ENCODE measurements at regions not wholly inside any gene's neighbourhood (a gene's known extent, or its start where the extent isn't known, plus 50 kb on each side); places are given as distances from the start of the nearest gene placed in this dataset.

DNA sequence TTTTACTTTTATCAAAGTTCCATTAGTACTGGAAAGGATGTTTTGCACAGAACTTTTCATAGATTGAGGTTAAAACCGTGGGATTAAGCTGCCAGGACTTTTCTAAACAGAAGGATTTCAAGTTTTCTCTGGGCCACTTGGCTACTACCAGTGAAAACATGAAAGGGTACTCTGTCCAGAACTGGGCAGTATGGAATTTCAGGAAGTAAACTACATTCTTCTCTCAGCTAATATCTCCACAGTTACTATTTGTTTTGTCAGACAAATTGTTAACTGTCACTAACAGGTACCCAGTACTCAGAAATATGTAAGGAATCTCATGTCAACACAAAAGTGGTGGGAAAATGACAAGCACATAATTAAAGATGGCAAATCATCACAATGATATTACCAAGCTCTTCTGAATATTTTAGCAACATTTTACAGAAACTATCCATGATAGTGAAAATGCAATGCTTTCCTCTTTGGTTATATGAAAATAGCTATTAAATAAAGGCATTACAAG lies 454.4 kb downstream of the C4orf33 start:
- no peaks in the 10 kb centered on the region for H3K27me3 Mint-ChIP-seq
- H3K36me3 Mint-ChIP-seq (ENCODE audit: low read depth), result no peaks in the 10 kb centered on the region
- no peak overlapping the region for H3K27ac Mint-ChIP-seq
- DNase-seq (no peak), ATAC-seq (no peak)
- no peaks in the 10 kb centered on the region for H3K4me1 Mint-ChIP-seq
- no peaks in the 10 kb centered on the region for H3K9me3 Mint-ChIP-seq
- H3K4me3 Mint-ChIP-seq, result no peak overlapping the region

DNA sequence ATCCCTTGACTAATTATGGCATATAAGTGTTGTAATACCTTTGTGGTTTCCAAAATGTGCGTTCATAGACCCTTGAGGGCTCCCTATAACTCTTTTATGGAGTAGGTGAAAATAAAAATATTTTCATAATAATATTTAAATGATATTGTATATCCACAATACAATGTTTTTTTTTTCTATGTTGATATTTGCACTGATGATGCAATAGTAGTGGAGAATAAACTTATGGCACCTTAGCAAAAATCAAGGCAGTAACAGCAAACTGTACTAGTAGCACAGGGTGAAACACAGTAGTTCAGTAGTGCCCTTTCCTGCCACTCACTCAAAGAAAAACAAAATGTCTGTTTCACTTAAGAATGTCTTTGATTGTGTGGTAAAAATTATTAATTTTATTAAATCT lies 465.3 kb downstream of the C4orf33 start:
- Mint-ChIP-seq H3K4me3 (no peak overlapping the region), H3K9me3 (peaks cover 4% of the 10 kb centered on the region), H3K27me3 (no peaks in the 10 kb centered on the region), H3K36me3 (ENCODE audit: low read depth) (no peaks in the 10 kb centered on the region), H3K4me1 (no peaks in the 10 kb centered on the region), H3K27ac (no peak overlapping the region)
- ATAC-seq (no peak), DNase-seq (no peak)

DNA sequence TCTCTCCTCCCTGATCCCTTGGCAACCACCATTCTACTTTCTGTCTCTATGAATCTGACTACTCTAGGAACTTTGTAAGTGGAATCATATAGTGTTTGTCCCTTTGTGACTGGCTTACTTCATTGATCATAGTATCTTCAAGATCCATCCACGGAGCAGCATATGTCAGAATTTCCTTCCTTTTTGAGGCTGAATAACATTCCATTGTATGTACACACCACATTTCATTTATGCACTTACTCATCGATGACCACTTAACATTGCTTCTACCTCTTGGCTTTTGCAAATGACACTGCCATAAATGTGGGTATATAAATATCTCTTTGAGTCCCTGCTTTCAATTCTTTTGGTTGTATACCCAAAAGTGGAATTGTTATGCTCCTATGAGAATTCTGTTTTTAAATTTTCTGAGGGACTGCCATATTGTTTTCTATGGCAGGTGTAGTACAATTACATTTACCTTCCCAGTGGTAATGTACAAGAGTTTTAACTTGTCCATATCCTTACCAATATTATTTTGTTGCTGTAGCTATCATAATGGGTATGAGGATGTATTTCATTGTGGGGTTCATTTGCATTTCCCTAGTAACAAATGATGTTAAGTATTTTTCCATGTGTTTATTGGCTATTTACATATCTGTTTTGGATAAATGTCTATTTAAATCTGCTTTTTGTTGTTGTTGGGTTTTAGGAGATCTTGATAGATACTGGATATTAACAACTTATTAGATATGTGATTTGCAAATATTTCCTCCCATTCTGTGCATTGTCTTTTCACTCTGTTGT lies 466.1 kb downstream of the C4orf33 start:
- no peaks in the 10 kb centered on the region for H3K4me1 Mint-ChIP-seq
- H3K27me3 Mint-ChIP-seq, result no peaks in the 10 kb centered on the region
- no peak overlapping the region for H3K27ac Mint-ChIP-seq
- H3K4me3 Mint-ChIP-seq, result no peak overlapping the region
- ATAC-seq (no peak), DNase-seq (no peak)
- peaks cover 4% of the 10 kb centered on the region for H3K9me3 Mint-ChIP-seq
- no peaks in the 10 kb centered on the region for H3K36me3 Mint-ChIP-seq (ENCODE audit: low read depth)

DNA sequence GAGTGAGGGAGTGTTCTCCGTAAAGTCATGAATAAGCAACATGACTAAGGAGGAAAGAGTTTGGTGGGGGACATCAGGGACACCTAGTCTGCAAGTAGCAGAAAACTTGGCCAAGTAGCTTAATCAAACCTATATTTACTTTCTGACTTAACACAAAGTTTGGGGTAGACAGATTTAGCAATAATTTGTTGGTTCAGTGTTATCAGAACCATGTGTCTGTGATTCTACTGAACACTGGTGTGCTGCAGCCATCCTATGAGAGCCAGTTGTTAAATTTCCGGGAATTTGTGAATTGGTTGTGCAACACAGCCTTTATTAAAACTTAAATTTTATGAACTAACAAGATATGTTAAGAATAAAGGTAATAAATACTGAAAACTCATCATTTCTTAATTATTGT lies 469.3 kb downstream of the C4orf33 start:
- DNase-seq (no peak), ATAC-seq (no peak)
- Mint-ChIP-seq H3K9me3 (peaks cover 4% of the 10 kb centered on the region), H3K36me3 (ENCODE audit: low read depth) (no peaks in the 10 kb centered on the region), H3K27me3 (no peaks in the 10 kb centered on the region), H3K4me3 (no peak overlapping the region), H3K4me1 (no peaks in the 10 kb centered on the region), H3K27ac (no peak overlapping the region)

- H3K4me3 Mint-ChIP-seq, result no peak overlapping the region
- no peak overlapping the region for H3K27ac Mint-ChIP-seq
- no peaks in the 10 kb centered on the region for H3K36me3 Mint-ChIP-seq (ENCODE audit: low read depth)
- H3K27me3 Mint-ChIP-seq, result no peaks in the 10 kb centered on the region
- H3K4me1 Mint-ChIP-seq, result no peaks in the 10 kb centered on the region
- no peaks in the 10 kb centered on the region for H3K9me3 Mint-ChIP-seq
- no peak for DNase-seq
- no peak for ATAC-seq
Observed at GRCh38 chr4:129570326-129570725, 474.4 kb downstream of the C4orf33 start.

DNA sequence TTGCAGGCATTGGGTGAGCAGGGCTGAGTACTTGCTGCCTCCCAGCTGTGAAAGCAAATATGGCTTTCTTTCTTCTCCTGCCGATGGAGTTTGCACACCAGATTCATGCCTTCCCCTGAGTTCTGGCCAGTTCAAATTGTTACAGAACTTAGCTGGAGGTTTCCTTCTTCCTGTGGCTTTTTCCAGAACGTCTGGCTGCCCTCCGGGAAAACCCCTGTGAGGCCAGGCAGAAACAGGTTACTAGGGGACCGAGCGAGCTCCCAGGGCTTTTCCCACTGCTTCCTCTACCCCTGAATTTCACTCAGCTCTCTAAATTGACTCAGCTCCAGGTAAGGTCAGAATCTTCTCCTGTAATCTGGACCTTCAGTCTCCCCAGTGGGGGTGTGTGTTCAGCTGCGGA lies 482.4 kb downstream of the C4orf33 start:
- Mint-ChIP-seq H3K4me1 (no peaks in the 10 kb centered on the region), H3K36me3 (ENCODE audit: low read depth) (no peaks in the 10 kb centered on the region), H3K4me3 (no peak overlapping the region), H3K27me3 (no peaks in the 10 kb centered on the region), H3K27ac (no peak overlapping the region), H3K9me3 (no peaks in the 10 kb centered on the region)
- no peak for ATAC-seq
- DNase-seq, result no peak

GRCh38 chr4:129581305-129581704 lies 485.4 kb downstream of the C4orf33 start:
- Mint-ChIP-seq H3K27ac (no peak overlapping the region), H3K4me1 (no peaks in the 10 kb centered on the region), H3K27me3 (no peaks in the 10 kb centered on the region), H3K4me3 (no peak overlapping the region), H3K9me3 (peaks cover 9% of the 10 kb centered on the region), H3K36me3 (ENCODE audit: low read depth) (no peaks in the 10 kb centered on the region)
- no peak for ATAC-seq
- DNase-seq, result no peak

GRCh38 chr4:129583868-129584267 lies 487.9 kb downstream of the C4orf33 start:
- Mint-ChIP-seq H3K9me3 (peaks cover 9% of the 10 kb centered on the region), H3K27ac (no peak overlapping the region), H3K4me1 (no peaks in the 10 kb centered on the region), H3K4me3 (no peak overlapping the region), H3K27me3 (no peaks in the 10 kb centered on the region), H3K36me3 (ENCODE audit: low read depth) (no peaks in the 10 kb centered on the region)
- no peak for ATAC-seq
- DNase-seq, result no peak

GRCh38 chr4:129598582-129598981 lies 502.6 kb downstream of the C4orf33 start:
- H3K27ac Mint-ChIP-seq, result no peak overlapping the region
- no peaks in the 10 kb centered on the region for H3K9me3 Mint-ChIP-seq

DNA sequence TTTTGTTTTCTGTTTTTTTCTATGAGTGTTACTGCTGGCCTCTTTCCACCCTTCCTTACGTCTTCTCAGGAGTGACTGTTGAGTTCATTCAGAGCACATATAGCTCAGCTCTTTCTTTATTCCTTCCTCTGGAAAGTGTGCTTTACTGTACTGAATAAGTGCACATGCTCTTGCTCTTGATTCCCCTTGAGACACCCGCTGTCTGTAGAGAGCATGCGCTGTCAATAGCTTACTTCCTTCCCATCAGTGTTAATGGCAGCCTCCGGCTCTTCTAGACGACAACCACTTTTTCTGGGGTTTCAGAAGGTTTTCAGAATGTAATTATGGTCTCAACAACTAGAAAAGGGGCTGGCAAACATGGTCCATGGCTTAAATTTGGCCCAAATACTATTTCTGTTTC lies 504.9 kb downstream of the C4orf33 start:
- H3K27me3 Mint-ChIP-seq, result no peaks in the 10 kb centered on the region
- ATAC-seq, result no peak
- DNase-seq, result no peak
- H3K36me3 Mint-ChIP-seq (ENCODE audit: low read depth), result no peaks in the 10 kb centered on the region
- H3K4me3 Mint-ChIP-seq, result no peak overlapping the region
- no peak overlapping the region for H3K27ac Mint-ChIP-seq
- no peaks in the 10 kb centered on the region for H3K4me1 Mint-ChIP-seq
- no peaks in the 10 kb centered on the region for H3K9me3 Mint-ChIP-seq

More at GRCh38 chr4:129598582-129598981, 502.6 kb downstream of the C4orf33 start:
- no peaks in the 10 kb centered on the region for H3K27me3 Mint-ChIP-seq
- no peak overlapping the region for H3K4me3 Mint-ChIP-seq
- no peaks in the 10 kb centered on the region for H3K4me1 Mint-ChIP-seq
- no peaks in the 10 kb centered on the region for H3K36me3 Mint-ChIP-seq (ENCODE audit: low read depth)
- DNase-seq (no peak), ATAC-seq (no peak)

DNA sequence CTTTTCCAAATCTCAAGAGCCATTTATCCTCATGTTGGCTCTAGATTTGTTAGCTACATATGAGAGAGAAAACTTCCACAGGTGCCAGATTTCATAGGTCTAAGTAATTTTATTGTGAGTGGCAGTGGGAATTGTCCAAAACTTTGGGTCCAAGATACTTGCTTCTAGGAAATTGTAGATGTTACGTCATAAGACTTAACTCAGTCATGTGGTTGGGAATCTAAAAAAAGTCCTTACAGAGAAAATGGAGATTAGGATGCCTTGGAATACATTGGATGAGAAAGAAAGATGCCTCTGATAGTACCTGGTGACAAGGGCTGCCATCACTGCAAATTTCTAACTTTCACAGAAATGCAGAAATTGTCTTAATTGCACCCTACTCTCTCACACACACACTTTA lies 506.5 kb downstream of the C4orf33 start:
- no peak overlapping the region for H3K27ac Mint-ChIP-seq
- no peak for DNase-seq
- no peaks in the 10 kb centered on the region for H3K4me1 Mint-ChIP-seq
- H3K36me3 Mint-ChIP-seq (ENCODE audit: low read depth), result no peaks in the 10 kb centered on the region
- no peaks in the 10 kb centered on the region for H3K27me3 Mint-ChIP-seq
- no peak for ATAC-seq
- H3K4me3 Mint-ChIP-seq, result no peak overlapping the region
- H3K9me3 Mint-ChIP-seq, result no peaks in the 10 kb centered on the region

GRCh38 chr4:129603241-129603931 lies 507.4 kb downstream of the C4orf33 start:
- no peak for ATAC-seq
- H3K27me3 Mint-ChIP-seq, result no peaks in the 10 kb centered on the region
- no peak for DNase-seq
- H3K9me3 Mint-ChIP-seq, result peaks cover under 1% of the 10 kb centered on the region
- no peak overlapping the region for H3K27ac Mint-ChIP-seq
- H3K4me3 Mint-ChIP-seq, result no peak overlapping the region
- no peaks in the 10 kb centered on the region for H3K4me1 Mint-ChIP-seq
- H3K36me3 Mint-ChIP-seq (ENCODE audit: low read depth), result no peaks in the 10 kb centered on the region

DNA sequence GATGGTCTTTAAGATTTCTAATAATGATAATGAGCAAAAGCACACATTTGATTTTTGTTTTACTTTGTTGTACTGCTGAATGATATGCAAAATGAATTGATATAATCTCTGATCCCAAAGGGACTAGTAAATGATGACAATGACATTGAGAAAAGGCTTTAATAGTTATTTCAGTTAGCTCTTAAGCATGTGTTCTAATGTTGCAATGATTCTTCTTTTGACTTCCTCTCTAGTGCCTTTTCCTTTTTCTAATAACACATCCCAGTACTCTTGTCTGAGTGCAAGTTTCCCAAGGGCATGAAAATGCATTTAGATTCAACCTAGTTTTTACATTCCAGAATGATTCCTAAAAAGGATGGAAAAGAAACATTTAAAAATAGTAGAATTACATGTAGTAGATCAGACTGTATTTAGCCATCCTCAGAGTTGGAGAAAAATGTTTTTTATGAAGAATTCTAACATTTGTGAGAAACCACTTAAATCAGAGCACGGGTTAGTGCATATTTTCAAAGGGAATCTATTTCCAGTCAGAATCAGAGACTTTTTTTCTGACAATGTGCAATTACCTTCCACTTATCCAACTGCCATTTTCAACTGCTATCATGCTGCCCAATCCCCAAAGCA lies 508.8 kb downstream of the C4orf33 start:
- Mint-ChIP-seq H3K36me3 (ENCODE audit: low read depth) (no peaks in the 10 kb centered on the region), H3K27me3 (no peaks in the 10 kb centered on the region), H3K27ac (no peak overlapping the region), H3K9me3 (peaks cover 3% of the 10 kb centered on the region), H3K4me3 (no peak overlapping the region), H3K4me1 (no peaks in the 10 kb centered on the region)
- DNase-seq (no peak), ATAC-seq (no peak)

DNA sequence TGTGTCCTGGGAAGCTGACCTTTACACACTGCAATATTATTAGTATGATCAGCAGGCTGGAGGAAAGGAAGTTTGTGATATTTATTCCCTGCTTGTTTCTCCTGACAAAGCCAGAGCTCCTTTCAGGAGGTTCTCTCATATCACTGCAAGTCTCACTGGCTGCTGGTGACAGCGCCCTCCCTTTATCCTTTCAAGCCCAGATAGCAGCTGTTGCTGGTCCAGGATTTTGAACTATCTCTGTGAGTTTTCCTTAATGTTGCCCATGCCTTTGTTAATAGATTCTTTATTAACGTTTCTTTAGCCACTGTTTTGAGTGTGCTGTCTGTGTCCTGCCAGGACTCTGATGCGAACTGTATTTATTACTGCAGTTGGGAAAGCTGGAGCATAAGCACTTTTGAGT lies 518.7 kb downstream of the C4orf33 start:
- Mint-ChIP-seq H3K27me3 (no peaks in the 10 kb centered on the region), H3K9me3 (no peaks in the 10 kb centered on the region), H3K36me3 (ENCODE audit: low read depth) (no peaks in the 10 kb centered on the region), H3K27ac (no peak overlapping the region), H3K4me1 (no peaks in the 10 kb centered on the region), H3K4me3 (no peak overlapping the region)
- ATAC-seq (no peak), DNase-seq (no peak)

GRCh38 chr4:129622566-129622965 lies 526.6 kb downstream of the C4orf33 start:
- H3K4me3 Mint-ChIP-seq, result no peak overlapping the region
- no peak for ATAC-seq
- no peaks in the 10 kb centered on the region for H3K4me1 Mint-ChIP-seq
- no peaks in the 10 kb centered on the region for H3K36me3 Mint-ChIP-seq (ENCODE audit: low read depth)
- no peaks in the 10 kb centered on the region for H3K9me3 Mint-ChIP-seq
- no peaks in the 10 kb centered on the region for H3K27me3 Mint-ChIP-seq
- DNase-seq, result no peak
- H3K27ac Mint-ChIP-seq, result no peak overlapping the region

Measured in activated naive CD8-positive, alpha-beta T cell treated with anti-CD3 and anti-CD28 coated beads, Interleukin-2, amount 50 U/mL, for 24 hours (primary cell).